Right atrium auricular region (tissue), 2 donors: ENCODE measurements at regions not wholly inside any gene's neighbourhood (a gene's known extent, or its start where the extent isn't known, plus 50 kb on each side); places are given as distances from the start of the nearest gene placed in this dataset.

Experiments used
- DNase-seq: peaks from one replicate; pipeline ENCODE4 v3.0.0-alpha.2; 2019; ENCODE audit warnings: low spot score
- H3K27ac ChIP-seq, 2 donors: fragments of 200-600 bp; sonication (generic); 1 replicate in 1 of 2; 2 replicates in 1 of 2; pipeline ENCODE4 v1.5.1; 2016 to 2019
- H3K27me3 ChIP-seq, 2 donors: fragments of 200-600 bp; sonication (generic); one replicate each; pipeline versions ENCODE4 v1.5.1 to v1.6.0; 2017 to 2019
- H3K36me3 ChIP-seq: fragments of 200-600 bp; sonication (generic); one replicate; pipeline ENCODE4 v1.5.1; 2016
- H3K4me1 ChIP-seq, 2 donors: fragments of 200-600 bp; sonication (generic); one replicate each; pipeline versions ENCODE4 v1.5.1 to v1.6.0; 2017 to 2019
- H3K4me3 ChIP-seq, 2 donors: fragments of 200-600 bp; sonication (generic); 1 replicate in 1 of 2; 2 replicates in 1 of 2; pipeline ENCODE4 v1.5.1; 2017 to 2019; ENCODE audit warnings: mild to moderate bottlenecking in 1 of 2, moderate library complexity in 1 of 2
- H3K9me3 ChIP-seq, 2 donors: fragments of 200-600 bp; sonication (generic); one replicate each; pipeline ENCODE4 v1.5.1; 2019
- TF ChIP-seq, protein P1 (sequence below), 2 donors: fragments of 200-600 bp; sonication (generic); IDR thresholded peaks; one replicate each; pipeline ENCODE4 v1.5.1; 2019; ENCODE audit warnings: antibody characterized with exemption in 2 of 2

GRCh38 chr5:82753374-82753773 lies 323.8 kb downstream of the TMEM167A start:
- H3K9me3 ChIP-seq = peaks cover 0 to 7% of the 10 kb centered on the region in 2 donors
- H3K4me1 ChIP-seq = peaks cover 0 to 7% of the 10 kb centered on the region in 2 donors
- no peaks in the 10 kb centered on the region for H3K27me3 ChIP-seq
- no peaks in the 10 kb centered on the region for H3K36me3 ChIP-seq
- H3K27ac ChIP-seq = no peak overlapping the region
- TF ChIP-seq, protein P1, sequence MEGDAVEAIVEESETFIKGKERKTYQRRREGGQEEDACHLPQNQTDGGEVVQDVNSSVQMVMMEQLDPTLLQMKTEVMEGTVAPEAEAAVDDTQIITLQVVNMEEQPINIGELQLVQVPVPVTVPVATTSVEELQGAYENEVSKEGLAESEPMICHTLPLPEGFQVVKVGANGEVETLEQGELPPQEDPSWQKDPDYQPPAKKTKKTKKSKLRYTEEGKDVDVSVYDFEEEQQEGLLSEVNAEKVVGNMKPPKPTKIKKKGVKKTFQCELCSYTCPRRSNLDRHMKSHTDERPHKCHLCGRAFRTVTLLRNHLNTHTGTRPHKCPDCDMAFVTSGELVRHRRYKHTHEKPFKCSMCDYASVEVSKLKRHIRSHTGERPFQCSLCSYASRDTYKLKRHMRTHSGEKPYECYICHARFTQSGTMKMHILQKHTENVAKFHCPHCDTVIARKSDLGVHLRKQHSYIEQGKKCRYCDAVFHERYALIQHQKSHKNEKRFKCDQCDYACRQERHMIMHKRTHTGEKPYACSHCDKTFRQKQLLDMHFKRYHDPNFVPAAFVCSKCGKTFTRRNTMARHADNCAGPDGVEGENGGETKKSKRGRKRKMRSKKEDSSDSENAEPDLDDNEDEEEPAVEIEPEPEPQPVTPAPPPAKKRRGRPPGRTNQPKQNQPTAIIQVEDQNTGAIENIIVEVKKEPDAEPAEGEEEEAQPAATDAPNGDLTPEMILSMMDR (IDR thresholded peaks at IDR 0.05) = no peak
- H3K4me3 ChIP-seq = no peak overlapping the region
- no peak for DNase-seq

DNA sequence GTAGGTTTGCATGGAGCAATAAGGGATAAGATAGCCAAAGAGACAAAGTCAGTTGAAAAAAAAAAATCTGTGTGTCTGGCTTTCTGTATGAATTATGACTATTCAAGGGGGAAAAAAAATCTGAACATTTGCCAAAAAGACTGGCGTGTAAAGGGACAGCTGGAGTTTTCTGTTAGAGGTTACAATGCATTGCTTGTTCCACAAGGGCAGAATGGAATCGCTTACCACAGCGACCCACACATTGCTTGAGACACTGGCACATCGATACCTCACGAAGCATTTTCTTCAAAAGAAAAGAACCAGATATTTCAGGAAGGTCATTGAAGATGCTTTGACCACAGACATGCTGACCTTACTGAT lies 327.8 kb downstream of the TMEM167A start:
- Histone ChIP-seq H3K27ac (no peak overlapping the region), H3K9me3 (peaks cover 0 to 7% of the 10 kb centered on the region in 2 donors), H3K36me3 (no peaks in the 10 kb centered on the region), H3K4me1 (peaks cover 0 to 10% of the 10 kb centered on the region in 2 donors), H3K27me3 (no peaks in the 10 kb centered on the region), H3K4me3 (no peak overlapping the region)
- TF ChIP-seq, protein P1 (IDR thresholded peaks at IDR 0.05) = no peak
- no peak for DNase-seq

- Histone ChIP-seq H3K27ac (no peak overlapping the region), H3K4me1 (peaks cover 0 to 10% of the 10 kb centered on the region in 2 donors), H3K9me3 (peaks cover 0 to 7% of the 10 kb centered on the region in 2 donors), H3K4me3 (no peak overlapping the region), H3K36me3 (no peaks in the 10 kb centered on the region), H3K27me3 (no peaks in the 10 kb centered on the region)
- DNase-seq = no peak
- TF ChIP-seq, protein P1 (IDR thresholded peaks at IDR 0.05) = no peak
Measured at GRCh38 chr5:82748688-82749460, 328.3 kb downstream of the TMEM167A start.

DNA sequence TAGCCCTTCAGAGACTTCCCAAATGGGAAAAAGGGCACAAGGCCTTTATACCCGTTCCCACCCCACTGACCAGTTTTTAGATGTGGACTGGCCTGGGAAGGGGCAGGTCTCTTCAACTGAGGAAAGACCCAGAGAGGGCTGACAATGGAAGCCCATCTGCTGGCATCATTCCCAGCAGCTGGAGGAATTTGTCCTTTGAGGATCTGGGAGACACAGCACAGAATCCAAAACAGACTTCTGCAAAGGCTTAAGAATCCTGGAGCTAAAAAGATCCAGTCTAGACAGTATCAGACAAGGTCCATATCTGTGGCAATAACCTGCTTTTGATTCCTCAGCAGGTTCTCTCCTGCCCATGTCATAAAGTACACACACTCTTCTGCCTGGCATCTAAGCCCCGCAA lies 329.2 kb downstream of the TMEM167A start:
- Histone ChIP-seq H3K27me3 (no peaks in the 10 kb centered on the region), H3K36me3 (no peaks in the 10 kb centered on the region), H3K4me3 (no peak overlapping the region), H3K27ac (no peak overlapping the region), H3K9me3 (peaks cover 0 to 7% of the 10 kb centered on the region in 2 donors), H3K4me1 (peaks cover 0 to 10% of the 10 kb centered on the region in 2 donors)
- DNase-seq = no peak
- TF ChIP-seq, protein P1 (IDR thresholded peaks at IDR 0.05) = no peak

DNA sequence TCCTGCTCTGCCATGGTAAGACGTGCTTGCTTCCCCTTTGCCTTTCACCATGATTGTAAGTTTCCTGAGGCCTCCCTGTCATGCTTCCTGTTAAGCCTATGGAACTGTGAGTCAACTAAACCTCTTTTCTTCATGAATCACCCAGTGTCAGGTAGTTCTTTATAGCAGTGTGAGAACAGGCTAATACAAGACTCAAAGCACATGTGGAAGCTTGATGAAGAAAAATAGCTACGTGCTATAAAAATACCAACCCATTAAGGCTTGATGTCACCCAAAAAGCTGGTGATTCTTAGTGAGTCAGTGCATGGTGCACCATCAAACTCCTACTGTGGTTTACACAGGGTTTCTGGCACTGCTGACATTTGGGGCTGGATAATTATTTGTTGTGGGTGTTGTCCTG lies 332.2 kb downstream of the TMEM167A start:
- no peaks in the 10 kb centered on the region for H3K9me3 ChIP-seq
- no peak overlapping the region for H3K27ac ChIP-seq
- peaks cover 0 to 10% of the 10 kb centered on the region in 2 donors for H3K4me1 ChIP-seq
- TF ChIP-seq, protein P1 (IDR thresholded peaks at IDR 0.05) = no peak
- no peaks in the 10 kb centered on the region for H3K27me3 ChIP-seq
- no peak for DNase-seq
- H3K4me3 ChIP-seq = no peak overlapping the region
- no peaks in the 10 kb centered on the region for H3K36me3 ChIP-seq
